T47D (cell line): ENCODE measurements at regions not wholly inside any gene's neighbourhood (a gene's known extent, or its start where the extent isn't known, plus 50 kb on each side); places are given as distances from the start of the nearest gene placed in this dataset.

ENCODE experiments used
- DNase-seq, 2 experiments: peaks; one replicate each; pipeline versions ENCODE4 v3.0.0 to v3.0.0-alpha.2; 2011 to 2012; ENCODE audit warnings: low read depth in 1 of 2, low spot score in 1 of 2
- JUND ChIP-seq: IDR thresholded peaks from 2 replicates; pipeline ENCODE4 v1.6.1; 2012; ENCODE audit warnings: low read depth
- in situ Hi-C: cut with HindIII; loops from 2 replicates; pipeline ENCODE4 v1.10.0; 2016; ENCODE audit warnings: low sequenced_read_pairs, low pct_unique_long_range_greater_than_20kb

GRCh38 chr17:72270273-72270924 is 149.6 kb downstream of the SOX9 start:
- no peak for TF ChIP-seq JUND
- peak in 1 of 2 experiments; percentile 44 for DNase-seq
- in situ Hi-C loops, result no loop called here

- in situ Hi-C loops, result no loop called here
- no peak for DNase-seq
- no peak for TF ChIP-seq JUND
Observed at GRCh38 chr17:72271603-72272002, 150.8 kb downstream of the SOX9 start.

GRCh38 chr17:72273289-72274056 is 152.7 kb downstream of the SOX9 start:
- DNase-seq, result no peak
- TF ChIP-seq JUND, result no peak
- in situ Hi-C loops, result no loop called here

- no peak for TF ChIP-seq JUND
- no peak for DNase-seq
- in situ Hi-C loops, result no loop called here
Observed at GRCh38 chr17:72274614-72275013, 153.8 kb downstream of the SOX9 start.

GRCh38 chr17:72280881-72281280 is 160.1 kb downstream of the SOX9 start:
- in situ Hi-C loops, result no loop called here
- no peak for TF ChIP-seq JUND
- DNase-seq, result no peak

GRCh38 chr17:72282439-72283029 is 161.7 kb downstream of the SOX9 start:
- in situ Hi-C loops, result no loop called here
- no peak for DNase-seq
- TF ChIP-seq JUND, result no peak

GRCh38 chr17:72284806-72285205 is 164.0 kb downstream of the SOX9 start:
- in situ Hi-C loops, result no loop called here
- TF ChIP-seq JUND, result no peak
- DNase-seq, result no peak

- TF ChIP-seq JUND, result no peak
- DNase-seq, result peak; percentile 30 to 69
Observed at GRCh38 chr17:72287586-72287985, 166.8 kb downstream of the SOX9 start.

GRCh38 chr17:72294487-72294893 is 173.7 kb downstream of the SOX9 start:
- no peak for TF ChIP-seq JUND
- DNase-seq, result no peak
- in situ Hi-C loops, result no loop called here

More at GRCh38 chr17:72287586-72287985, 166.8 kb downstream of the SOX9 start:
- in situ Hi-C loops, result no loop called here

- no peak for DNase-seq
- TF ChIP-seq JUND, result no peak
- in situ Hi-C loops, result no loop called here
Observed at GRCh38 chr17:72295916-72296315, 175.1 kb downstream of the SOX9 start.

GRCh38 chr17:72296456-72296855 is 175.6 kb downstream of the SOX9 start:
- DNase-seq, result no peak
- in situ Hi-C loops, result no loop called here
- TF ChIP-seq JUND, result no peak

- no peak for DNase-seq
- in situ Hi-C loops, result no loop called here
- no peak for TF ChIP-seq JUND
Observed at GRCh38 chr17:72297326-72298115, 176.7 kb downstream of the SOX9 start.

GRCh38 chr17:72299100-72299499 is 178.3 kb downstream of the SOX9 start:
- DNase-seq, result no peak
- TF ChIP-seq JUND, result no peak
- in situ Hi-C loops, result no loop called here
